Stimulated activated CD4-positive, alpha-beta T cell treated with anti-CD3 and anti-CD28 coated beads, Interleukin-1b, Interleukin-23, amount 100 ng/mL, for 24 hours (primary cell): ENCODE measurements at regions not wholly inside any gene's neighbourhood (a gene's known extent, or its start where the extent isn't known, plus 50 kb on each side); places are given as distances from the start of the nearest gene placed in this dataset.

Experiments used
- DNase-seq, 4 experiments: peaks; one replicate each; pipeline ENCODE4 v3.0.0-alpha.2; 2020; ENCODE audit warnings: low read depth in 4 of 4, low spot score in 1 of 4

GRCh38 chr4:18077808-18078207 lies 56.3 kb upstream of the LCORL start:
- no peak for DNase-seq

GRCh38 chr4:18075823-18076433 lies 54.4 kb upstream of the LCORL start:
- peak in 2 of 4 experiments; percentile 7 to 14 for DNase-seq

GRCh38 chr4:18071894-18072293 lies 50.3 kb upstream of the LCORL start:
- DNase-seq: no peak
